IMR-90 (cell line): ENCODE measurements at regions not wholly inside any gene's neighbourhood (a gene's known extent, or its start where the extent isn't known, plus 50 kb on each side); places are given as distances from the start of the nearest gene placed in this dataset.

Experiments used
- ATAC-seq: fragments of 200-7000 bp; cut with Tn5 transposase; 2 replicates; pipeline ENCODE4 v1.9.1; 2020; ENCODE audit warnings: low read depth, mild to moderate bottlenecking, moderate library complexity
- BruUV-seq: library from RNA; stranded (reverse); fragments of 400-500 nt; replicated peaks from 2 replicates; lab custom pipeline; 2021; lab: Mats Ljungman, UMichigan
- CTCF ChIA-PET: fragments of 300-600 bp; formaldehyde crosslinking; extraction: SDS; loops from one replicate; lab custom pipeline; 2021; ENCODE audit warnings: antibody characterized with exemption; lab: Yijun Ruan, JAX
- POLR2A ChIA-PET: fragments of 300-600 bp; sonication (Branson Sonifier 250); formaldehyde crosslinking; loops from one replicate; lab custom pipeline; 2022; ENCODE audit warnings: antibody characterized with exemption; ENCODE audit not compliant: unreplicated experiment; lab: Charles Lee
- DNase-seq: peaks from one replicate; pipeline ENCODE4 v3.0.0; 2013
- H2AFZ ChIP-seq: replicated peaks from 2 replicates; pipeline ENCODE3; 2013; ENCODE audit warnings: low read length, mild to moderate bottlenecking; ENCODE audit not compliant: poor library complexity
- H2AK5ac ChIP-seq: 2 replicates; pipeline ENCODE4 v1.6.1; 2013; ENCODE audit warnings: low read depth, low read length, inconsistent platforms
- H2AK9ac ChIP-seq: replicated peaks from 2 replicates; pipeline ENCODE3; 2013; ENCODE audit warnings: mild to moderate bottlenecking, low read depth, low read length, moderate library complexity; ENCODE audit not compliant: poor library complexity
- H2BK120ac ChIP-seq: 2 replicates; pipeline ENCODE4 v1.6.1; 2013; ENCODE audit warnings: low read depth, low read length, inconsistent platforms
- H2BK15ac ChIP-seq: 3 replicates; pipeline ENCODE4 v1.6.1; 2013; ENCODE audit warnings: low read depth, low read length, inconsistent platforms
- H2BK20ac ChIP-seq: 2 replicates; pipeline ENCODE4 v1.6.1; 2013; ENCODE audit warnings: low read depth, mild to moderate bottlenecking, inconsistent platforms, low read length, moderate library complexity
- H2BK5ac ChIP-seq: 2 replicates; pipeline ENCODE4 v1.6.1; 2013; ENCODE audit warnings: mild to moderate bottlenecking, low read depth, low read length, inconsistent platforms; ENCODE audit not compliant: poor library complexity, severe bottlenecking
- H3K14ac ChIP-seq: replicated peaks from 2 replicates; pipeline ENCODE4 v1.6.1; 2013; ENCODE audit warnings: low read depth, low read length, inconsistent platforms
- H3K18ac ChIP-seq: 2 replicates; pipeline ENCODE4 v1.6.1; 2013; ENCODE audit warnings: low read depth, low read length, control low read depth
- H3K23ac ChIP-seq: 2 replicates; pipeline ENCODE4 v1.6.1; 2013; ENCODE audit warnings: low read depth, low read length, inconsistent platforms
- H3K27ac ChIP-seq: 2 replicates; pipeline ENCODE4 v1.5.1; 2013; ENCODE audit warnings: mild to moderate bottlenecking, control low read depth, low read length; ENCODE audit not compliant: insufficient read depth
- H3K27me3 ChIP-seq: 2 replicates; pipeline ENCODE4 v1.6.1; 2013; ENCODE audit warnings: low read length; ENCODE audit not compliant: control insufficient read depth, insufficient read depth
- H3K36me3 ChIP-seq: 2 replicates; pipeline ENCODE4 v1.6.1; 2013; ENCODE audit warnings: low read length, mixed read lengths; ENCODE audit not compliant: control insufficient read depth, insufficient read depth
- H3K4ac ChIP-seq: 2 replicates; pipeline ENCODE4 v1.6.1; 2013; ENCODE audit warnings: low read depth, low read length, inconsistent platforms
- H3K4me1 ChIP-seq: 2 replicates; pipeline ENCODE4 v1.6.1; 2013; ENCODE audit warnings: low read length, mixed read lengths; ENCODE audit not compliant: control insufficient read depth, insufficient read depth
- H3K4me2 ChIP-seq: 2 replicates; pipeline ENCODE4 v1.6.1; 2013; ENCODE audit warnings: low read depth, mild to moderate bottlenecking, control low read depth, low read length, moderate library complexity
- H3K4me3 ChIP-seq: 2 replicates; pipeline ENCODE4 v1.5.1; 2013; ENCODE audit warnings: low read depth, mild to moderate bottlenecking, control low read depth, low read length, moderate library complexity; ENCODE audit not compliant: insufficient read depth
- H3K56ac ChIP-seq: 2 replicates; pipeline ENCODE4 v1.6.1; 2013; ENCODE audit warnings: low read length, inconsistent platforms; ENCODE audit not compliant: insufficient read depth; ENCODE audit errors: extremely low read depth
- H3K79me1 ChIP-seq, 2 experiments: 2 replicates each; pipeline ENCODE4 v1.6.1; 2013; ENCODE audit warnings: low read length in 2 of 2, inconsistent platforms in 1 of 2, low read depth in 1 of 2
- H3K9ac ChIP-seq: 2 replicates; pipeline ENCODE4 v1.6.1; 2013; ENCODE audit warnings: low read depth, low read length, control low read depth
- H3K9me1 ChIP-seq: 2 replicates; pipeline ENCODE4 v1.6.1; 2013; ENCODE audit warnings: low read length, inconsistent platforms; ENCODE audit not compliant: insufficient read depth
- H3K9me3 ChIP-seq: 2 replicates; pipeline ENCODE4 v1.6.1; 2013; ENCODE audit warnings: low read length; ENCODE audit not compliant: control insufficient read depth, insufficient read depth
- H4K20me1 ChIP-seq: 2 replicates; pipeline ENCODE4 v1.6.1; 2013; ENCODE audit warnings: low read length, inconsistent platforms; ENCODE audit not compliant: insufficient read depth
- H4K5ac ChIP-seq: 2 replicates; pipeline ENCODE4 v1.6.1; 2013; ENCODE audit warnings: mild to moderate bottlenecking, low read depth, low read length, control low read depth
- H4K8ac ChIP-seq, 2 experiments: 2 replicates each; pipeline ENCODE4 v1.6.1; 2013; ENCODE audit warnings: low read depth in 2 of 2, low read length in 2 of 2, control low read depth in 1 of 2, inconsistent platforms in 1 of 2
- H4K91ac ChIP-seq: 2 replicates; pipeline ENCODE4 v1.6.1; 2013; ENCODE audit warnings: low read depth, low read length, inconsistent platforms; ENCODE audit not compliant: insufficient read depth
- BHLHE40 ChIP-seq: fragments of 150-350 bp; IDR thresholded peaks from 2 replicates; pipeline ENCODE4 v1.6.1; 2016; ENCODE audit warnings: mild to moderate bottlenecking, low read depth, low read length
- CEBPB ChIP-seq: IDR thresholded peaks from 2 replicates; pipeline ENCODE4 v1.6.1; 2012; ENCODE audit warnings: low read depth, low read length, improper control_type of control experiment
- CHD1 ChIP-seq: IDR thresholded peaks from 2 replicates; pipeline ENCODE4 v1.6.1; 2012; ENCODE audit warnings: low read depth, low read length, improper control_type of control experiment
- ELK1 ChIP-seq: fragments of 150-350 bp; IDR thresholded peaks from 2 replicates; pipeline ENCODE4 v1.6.1; 2016; ENCODE audit warnings: low read depth, mild to moderate bottlenecking, low read length, moderate library complexity, borderline replicate concordance
- FOS ChIP-seq: fragments of 150-350 bp; IDR thresholded peaks from 2 replicates; pipeline ENCODE4 v1.6.1; 2016; ENCODE audit warnings: low read depth, low read length
- MAFK ChIP-seq: IDR thresholded peaks from 2 replicates; pipeline ENCODE4 v1.6.1; 2012; ENCODE audit warnings: low read depth, low read length, improper control_type of control experiment
- MAZ ChIP-seq: IDR thresholded peaks from 2 replicates; pipeline ENCODE4 v1.6.1; 2012; ENCODE audit warnings: low read depth, mild to moderate bottlenecking, low read length, improper control_type of control experiment, moderate library complexity, borderline replicate concordance
- MXI1 ChIP-seq: IDR thresholded peaks from 2 replicates; pipeline ENCODE4 v1.6.1; 2012; ENCODE audit warnings: low read depth, mild to moderate bottlenecking, low read length, moderate library complexity, borderline replicate concordance
- NFE2L2 ChIP-seq: fragments of 150-350 bp; IDR thresholded peaks from 2 replicates; pipeline ENCODE4 v1.6.1; 2016; ENCODE audit warnings: low read depth, mild to moderate bottlenecking, low read length
- POLR2A ChIP-seq: IDR thresholded peaks from 2 replicates; pipeline ENCODE4 v1.6.1; 2012; ENCODE audit warnings: mild to moderate bottlenecking, low read depth, low read length
- RAD21 ChIP-seq: IDR thresholded peaks from 2 replicates; pipeline ENCODE4 v1.6.1; 2012; ENCODE audit warnings: low read length, improper control_type of control experiment
- RCOR1 ChIP-seq: IDR thresholded peaks from 2 replicates; pipeline ENCODE4 v1.6.1; 2012; ENCODE audit warnings: mild to moderate bottlenecking, low read length, improper control_type of control experiment; ENCODE audit not compliant: insufficient replicate concordance
- RFX5 ChIP-seq: IDR thresholded peaks from 2 replicates; pipeline ENCODE4 v1.8.0; 2012; ENCODE audit warnings: low read depth, mild to moderate bottlenecking, low read length, moderate library complexity
- SMC3 ChIP-seq: fragments of 150-350 bp; IDR thresholded peaks from 2 replicates; pipeline ENCODE4 v1.6.1; 2016; ENCODE audit warnings: low read depth, mild to moderate bottlenecking, antibody characterized with exemption, low read length, moderate library complexity
- USF2 ChIP-seq: fragments of 150-350 bp; IDR thresholded peaks from 2 replicates; pipeline ENCODE4 v1.6.1; 2017; ENCODE audit warnings: mild to moderate bottlenecking, antibody characterized with exemption, low read length, low read depth
- WGBS, 2 experiments: methylation state at CpG; one replicate each; pipeline versions ENCODE4 v1.1.5 to v1.1.7; 2013; ENCODE audit warnings: missing lambda C conversion rate in 2 of 2; ENCODE audit not compliant: insufficient read length in 1 of 2; ENCODE audit errors: extremely low coverage in 2 of 2; 5-methylcytosine and 5-hydroxymethylcytosine counted together
- dilution Hi-C: fragments of 300-500 bp; cut with HindIII; formaldehyde crosslinking; loops from one replicate; pipeline ENCODE4 v1.14.3; 2018; ENCODE audit warnings: low sequenced_read_pairs; ENCODE audit not compliant: unreplicated experiment
- in situ Hi-C: fragments of 300-500 bp; cut with MboI; formaldehyde crosslinking; loops from 3 replicates; pipeline ENCODE4 v1.14.3; 2019; ENCODE audit warnings: low sequenced_read_pairs, inconsistent platforms, mixed read lengths
- intact Hi-C: fragments of 100-400 bp; cut with micrococcal nuclease; formaldehyde crosslinking; loops from 2 replicates; pipeline ENCODE4 v1.10.0; 2022
- TF ChIP-seq, protein P1 (sequence below): conservative IDR thresholded peaks from 2 replicates; pipeline ENCODE4 v1.5.1; 2012; ENCODE audit warnings: mild to moderate bottlenecking, low read depth, low read length, improper control_type of control experiment

GRCh38 chr16:48687421-48688038, 77.5 kb upstream of the N4BP1 start:
- intact Hi-C loops (loop anchor here (1.0 to 2.0 kb wide), 2 partner anchors 663 to 905 kb away; no protein-coding TSS in a partner anchor), in situ Hi-C loops (loop anchor here (5.0 kb wide), 1 partner anchor 655 kb away; no protein-coding TSS in a partner anchor), dilution Hi-C loops (no loop called here)
- no peak overlapping the region for H3K56ac ChIP-seq
- no peak overlapping the region for H2BK20ac ChIP-seq
- H4K5ac ChIP-seq, result no peak overlapping the region
- no peak overlapping the region for H2AK5ac ChIP-seq
- no peaks in the 10 kb centered on the region for H3K79me1 ChIP-seq
- no peak overlapping the region for H2AFZ ChIP-seq
- H2BK120ac ChIP-seq, result no peak overlapping the region
- no peak overlapping the region for H3K18ac ChIP-seq
- no peak overlapping the region for H3K27ac ChIP-seq
- no peak overlapping the region for H3K23ac ChIP-seq
- H3K9ac ChIP-seq, result no peak overlapping the region
- 0% methylated on average over 2 of the region's 9 CpGs; no CpG with 5 or more reads in 1 of the 2 experiments for WGBS, 2 experiments
- no peaks in the 10 kb centered on the region; the same call in 1 of the 2 replicates for H3K27me3 ChIP-seq
- ATAC-seq (peak; percentile 100), DNase-seq (peak; percentile 67)
- no peak overlapping the region for H3K14ac ChIP-seq
- ChIA-PET POLR2A (no interaction called here), CTCF (interaction anchor here (0.6 to 1.2 kb wide), 8 partner anchors 12 to 1243 kb away, joined by 3 to 7 read pairs (median 4); no protein-coding TSS in a partner anchor)
- H3K9me3 ChIP-seq, result no peaks in the 10 kb centered on the region
- H4K20me1 ChIP-seq, result no peaks in the 10 kb centered on the region
- no peak overlapping the region for H2BK15ac ChIP-seq
- no peak overlapping the region for H3K4me2 ChIP-seq
- no peaks in the 10 kb centered on the region for H3K4me1 ChIP-seq
- H4K8ac ChIP-seq, result no peak overlapping the region
- H3K4me3 ChIP-seq, result no peak overlapping the region
- H3K4ac ChIP-seq, result no peak overlapping the region
- TF ChIP-seq ELK1 (no peak), MAFK (no peak), BHLHE40 (no peak), MXI1 (no peak), NFE2L2 (no peak), RAD21 (peak; percentile 81), POLR2A (no peak), FOS (no peak), MAZ (no peak), RFX5 (no peak), SMC3 (peak; percentile 77), CHD1 (no peak), RCOR1 (no peak), USF2 (no peak), CEBPB (no peak)
- TF ChIP-seq, protein P1, sequence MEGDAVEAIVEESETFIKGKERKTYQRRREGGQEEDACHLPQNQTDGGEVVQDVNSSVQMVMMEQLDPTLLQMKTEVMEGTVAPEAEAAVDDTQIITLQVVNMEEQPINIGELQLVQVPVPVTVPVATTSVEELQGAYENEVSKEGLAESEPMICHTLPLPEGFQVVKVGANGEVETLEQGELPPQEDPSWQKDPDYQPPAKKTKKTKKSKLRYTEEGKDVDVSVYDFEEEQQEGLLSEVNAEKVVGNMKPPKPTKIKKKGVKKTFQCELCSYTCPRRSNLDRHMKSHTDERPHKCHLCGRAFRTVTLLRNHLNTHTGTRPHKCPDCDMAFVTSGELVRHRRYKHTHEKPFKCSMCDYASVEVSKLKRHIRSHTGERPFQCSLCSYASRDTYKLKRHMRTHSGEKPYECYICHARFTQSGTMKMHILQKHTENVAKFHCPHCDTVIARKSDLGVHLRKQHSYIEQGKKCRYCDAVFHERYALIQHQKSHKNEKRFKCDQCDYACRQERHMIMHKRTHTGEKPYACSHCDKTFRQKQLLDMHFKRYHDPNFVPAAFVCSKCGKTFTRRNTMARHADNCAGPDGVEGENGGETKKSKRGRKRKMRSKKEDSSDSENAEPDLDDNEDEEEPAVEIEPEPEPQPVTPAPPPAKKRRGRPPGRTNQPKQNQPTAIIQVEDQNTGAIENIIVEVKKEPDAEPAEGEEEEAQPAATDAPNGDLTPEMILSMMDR, result peak; percentile 84
- H2AK9ac ChIP-seq, result no peak overlapping the region
- no peaks in the 10 kb centered on the region for H3K36me3 ChIP-seq
- H4K91ac ChIP-seq, result no peak overlapping the region
- H2BK5ac ChIP-seq, result no peak overlapping the region
- no peaks in the 10 kb centered on the region for H3K9me1 ChIP-seq
- BruUV-seq, result no TSS peak
